Parathyroid adenoma (tissue), 2 donors: ENCODE measurements at regions not wholly inside any gene's neighbourhood (a gene's known extent, or its start where the extent isn't known, plus 50 kb on each side); places are given as distances from the start of the nearest gene placed in this dataset.

Experiments
- H2AFZ ChIP-seq: fragments of 300-600 bp; sonication (generic); one replicate; pipeline ENCODE4 v1.7.0; 2017; ENCODE audit warnings: antibody characterized with exemption, mild to moderate bottlenecking
- H3K27ac ChIP-seq: fragments of 300-600 bp; sonication (generic); one replicate; pipeline ENCODE4 v1.7.0; 2017
- H3K27me3 ChIP-seq: fragments of 300-600 bp; sonication (generic); one replicate; pipeline ENCODE4 v1.7.0; 2017; ENCODE audit warnings: low read length; ENCODE audit not compliant: control insufficient read depth, insufficient read depth
- H3K36me3 ChIP-seq: fragments of 300-600 bp; sonication (generic); one replicate; pipeline ENCODE4 v1.7.0; 2017; ENCODE audit warnings: low read length; ENCODE audit not compliant: control insufficient read depth, insufficient read depth
- H3K4me1 ChIP-seq: fragments of 300-600 bp; sonication (generic); one replicate; pipeline ENCODE4 v1.7.0; 2017; ENCODE audit warnings: control low read depth
- H3K4me2 ChIP-seq: fragments of 300-600 bp; sonication (generic); one replicate; pipeline ENCODE4 v1.7.0; 2017; ENCODE audit warnings: low read length
- H3K4me3 ChIP-seq: fragments of 300-600 bp; sonication (generic); one replicate; pipeline ENCODE4 v1.7.0; 2017; ENCODE audit warnings: low read depth, low read length
- H3K79me2 ChIP-seq: fragments of 300-600 bp; sonication (generic); one replicate; pipeline ENCODE4 v1.7.0; 2017; ENCODE audit warnings: control low read depth
- H3K9ac ChIP-seq: fragments of 300-600 bp; sonication (generic); one replicate; pipeline ENCODE4 v1.7.0; 2017; ENCODE audit warnings: mild to moderate bottlenecking
- H3K9me3 ChIP-seq: fragments of 300-600 bp; sonication (generic); one replicate; pipeline ENCODE4 v1.7.0; 2017; ENCODE audit warnings: low read length; ENCODE audit not compliant: control insufficient read depth
- CTCF ChIP-seq: fragments of 300-600 bp; sonication (generic); IDR thresholded peaks from one replicate; pipeline ENCODE4 v1.7.0; 2017; ENCODE audit warnings: antibody characterized with exemption, mild to moderate bottlenecking
- donor health status: primary hyperparathyroidism.

GRCh38 chr9:135315572-135315971 is 164.0 kb upstream of the PPP1R26 start:
- no peaks in the 10 kb centered on the region for H3K79me2 ChIP-seq
- H3K4me2 ChIP-seq, result no peak overlapping the region
- H3K4me3 ChIP-seq, result no peak overlapping the region
- H3K9me3 ChIP-seq, result peaks cover 3% of the 10 kb centered on the region
- no peak overlapping the region for H3K9ac ChIP-seq
- no peaks in the 10 kb centered on the region for H3K27me3 ChIP-seq
- H3K4me1 ChIP-seq, result no peaks in the 10 kb centered on the region
- no peak overlapping the region for H2AFZ ChIP-seq
- H3K27ac ChIP-seq, result no peak overlapping the region
- TF ChIP-seq CTCF, result no peak
- no peaks in the 10 kb centered on the region for H3K36me3 ChIP-seq

GRCh38 chr9:135320331-135320730 is 159.3 kb upstream of the PPP1R26 start:
- Histone ChIP-seq H3K9me3 (no peaks in the 10 kb centered on the region), H3K27ac (no peak overlapping the region), H3K9ac (no peak overlapping the region), H3K4me3 (no peak overlapping the region), H3K4me2 (no peak overlapping the region), H3K79me2 (no peaks in the 10 kb centered on the region), H3K36me3 (no peaks in the 10 kb centered on the region), H2AFZ (no peak overlapping the region), H3K4me1 (no peaks in the 10 kb centered on the region), H3K27me3 (no peaks in the 10 kb centered on the region)
- TF ChIP-seq CTCF, result no peak

GRCh38 chr9:135320943-135321342 is 158.6 kb upstream of the PPP1R26 start:
- Histone ChIP-seq H3K9ac (no peak overlapping the region), H3K36me3 (no peaks in the 10 kb centered on the region), H3K4me2 (no peak overlapping the region), H3K79me2 (no peaks in the 10 kb centered on the region), H3K27ac (no peak overlapping the region), H3K9me3 (no peaks in the 10 kb centered on the region), H2AFZ (no peak overlapping the region), H3K4me1 (no peaks in the 10 kb centered on the region), H3K4me3 (no peak overlapping the region), H3K27me3 (no peaks in the 10 kb centered on the region)
- TF ChIP-seq CTCF, result no peak

- no peak overlapping the region for H3K27ac ChIP-seq
- no peak overlapping the region for H3K4me3 ChIP-seq
- TF ChIP-seq CTCF, result no peak
- no peaks in the 10 kb centered on the region for H3K36me3 ChIP-seq
- no peaks in the 10 kb centered on the region for H3K27me3 ChIP-seq
- H3K4me2 ChIP-seq, result no peak overlapping the region
- H3K9me3 ChIP-seq, result no peaks in the 10 kb centered on the region
- no peak overlapping the region for H3K9ac ChIP-seq
- no peaks in the 10 kb centered on the region for H3K79me2 ChIP-seq
- H3K4me1 ChIP-seq, result no peaks in the 10 kb centered on the region
- no peak overlapping the region for H2AFZ ChIP-seq
Measured at GRCh38 chr9:135321580-135321979, 158.0 kb upstream of the PPP1R26 start.

GRCh38 chr9:135324329-135324728 is 155.3 kb upstream of the PPP1R26 start:
- H3K79me2 ChIP-seq, result no peaks in the 10 kb centered on the region
- H3K27me3 ChIP-seq, result no peaks in the 10 kb centered on the region
- no peak for TF ChIP-seq CTCF
- H3K4me1 ChIP-seq, result no peaks in the 10 kb centered on the region
- H3K27ac ChIP-seq, result no peak overlapping the region
- no peaks in the 10 kb centered on the region for H3K9me3 ChIP-seq
- H3K9ac ChIP-seq, result no peak overlapping the region
- no peak overlapping the region for H3K4me3 ChIP-seq
- H2AFZ ChIP-seq, result no peak overlapping the region
- H3K4me2 ChIP-seq, result no peak overlapping the region
- no peaks in the 10 kb centered on the region for H3K36me3 ChIP-seq
